ENCODE measurements at regions not wholly inside any gene's neighbourhood (a gene's known extent, or its start where the extent isn't known, plus 50 kb on each side); places are given as distances from the start of the nearest gene placed in this dataset.

DNA sequence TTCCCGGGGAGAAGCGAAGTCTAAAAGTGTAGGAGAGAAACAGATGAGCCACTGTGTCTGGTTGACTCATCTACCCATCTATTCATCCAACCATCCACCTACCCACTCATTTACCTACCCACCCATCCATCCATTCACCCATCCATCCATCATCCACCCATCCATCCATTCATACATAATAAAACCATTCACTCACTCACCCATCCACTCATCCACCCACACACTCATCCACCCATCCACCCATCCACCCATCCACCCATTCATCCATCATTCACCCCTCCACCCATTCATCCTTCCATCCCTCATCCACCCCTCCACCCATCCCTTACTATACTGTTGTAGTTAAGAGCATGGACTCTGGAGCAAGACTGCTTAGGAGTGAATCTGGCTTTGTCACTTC, 136.4 kb upstream of the ATP2B2 start:
- H3F3A ChIP-seq (ENCODE audit: insufficient read depth) = no peaks in the 10 kb centered on the region
- H3K36me3 ChIP-seq (ENCODE audit: low read length) = no peaks in the 10 kb centered on the region
- H3K27ac ChIP-seq (ENCODE audit: low read depth, low read length) = no peak overlapping the region
- H2AFZ ChIP-seq (ENCODE audit: low read depth, low read length, severe bottlenecking) = no peak overlapping the region
- no peaks in the 10 kb centered on the region for H3K27me3 ChIP-seq (ENCODE audit: low read length)
- no peak overlapping the region for H3K4me3 ChIP-seq (ENCODE audit: insufficient read depth, low read length, poor library complexity, severe bottlenecking)
- no peak overlapping the region for H3K4me2 ChIP-seq (ENCODE audit: low read depth, low read length, poor library complexity, severe bottlenecking)
- TF ChIP-seq, protein P1, sequence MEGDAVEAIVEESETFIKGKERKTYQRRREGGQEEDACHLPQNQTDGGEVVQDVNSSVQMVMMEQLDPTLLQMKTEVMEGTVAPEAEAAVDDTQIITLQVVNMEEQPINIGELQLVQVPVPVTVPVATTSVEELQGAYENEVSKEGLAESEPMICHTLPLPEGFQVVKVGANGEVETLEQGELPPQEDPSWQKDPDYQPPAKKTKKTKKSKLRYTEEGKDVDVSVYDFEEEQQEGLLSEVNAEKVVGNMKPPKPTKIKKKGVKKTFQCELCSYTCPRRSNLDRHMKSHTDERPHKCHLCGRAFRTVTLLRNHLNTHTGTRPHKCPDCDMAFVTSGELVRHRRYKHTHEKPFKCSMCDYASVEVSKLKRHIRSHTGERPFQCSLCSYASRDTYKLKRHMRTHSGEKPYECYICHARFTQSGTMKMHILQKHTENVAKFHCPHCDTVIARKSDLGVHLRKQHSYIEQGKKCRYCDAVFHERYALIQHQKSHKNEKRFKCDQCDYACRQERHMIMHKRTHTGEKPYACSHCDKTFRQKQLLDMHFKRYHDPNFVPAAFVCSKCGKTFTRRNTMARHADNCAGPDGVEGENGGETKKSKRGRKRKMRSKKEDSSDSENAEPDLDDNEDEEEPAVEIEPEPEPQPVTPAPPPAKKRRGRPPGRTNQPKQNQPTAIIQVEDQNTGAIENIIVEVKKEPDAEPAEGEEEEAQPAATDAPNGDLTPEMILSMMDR (IDR thresholded peaks at IDR 0.05; ENCODE audit: insufficient read depth, low read length, poor library complexity, severe bottlenecking) = no peak
- no peak for TF ChIP-seq EZH2phosphoT487 (conservative IDR thresholded peaks at IDR 0.05; ENCODE audit: low read length)
- no peaks in the 10 kb centered on the region for H4K20me1 ChIP-seq (ENCODE audit: low read depth, low read length)
- H3K9ac ChIP-seq (ENCODE audit: low read length) = no peak overlapping the region
- H3K9me2 ChIP-seq (replicated peaks; ENCODE audit: insufficient read depth, low read length) = no peaks in the 10 kb centered on the region
- no peaks in the 10 kb centered on the region for H3K79me2 ChIP-seq (ENCODE audit: insufficient read depth, low read length)
- H3K9me3 ChIP-seq (ENCODE audit: insufficient read depth, low read length) = no peaks in the 10 kb centered on the region

- Histone ChIP-seq H3K4me3 (ENCODE audit: insufficient read depth, low read length, poor library complexity, severe bottlenecking) (no peak overlapping the region), H3K79me2 (ENCODE audit: insufficient read depth, low read length) (no peaks in the 10 kb centered on the region), H3K9me3 (ENCODE audit: insufficient read depth, low read length) (no peaks in the 10 kb centered on the region), H3K27ac (ENCODE audit: low read depth, low read length) (no peak overlapping the region), H3K27me3 (ENCODE audit: low read length) (no peaks in the 10 kb centered on the region), H3K9ac (ENCODE audit: low read length) (no peak overlapping the region), H3K9me2 (replicated peaks; ENCODE audit: insufficient read depth, low read length) (no peaks in the 10 kb centered on the region), H4K20me1 (ENCODE audit: low read depth, low read length) (no peaks in the 10 kb centered on the region), H2AFZ (ENCODE audit: low read depth, low read length, severe bottlenecking) (no peak overlapping the region), H3F3A (ENCODE audit: insufficient read depth) (no peaks in the 10 kb centered on the region), H3K36me3 (ENCODE audit: low read length) (no peaks in the 10 kb centered on the region), H3K4me2 (ENCODE audit: low read depth, low read length, poor library complexity, severe bottlenecking) (no peak overlapping the region)
- TF ChIP-seq, protein P1 (IDR thresholded peaks at IDR 0.05; ENCODE audit: insufficient read depth, low read length, poor library complexity, severe bottlenecking) = no peak
- TF ChIP-seq EZH2phosphoT487 (conservative IDR thresholded peaks at IDR 0.05; ENCODE audit: low read length) = no peak
Measured at GRCh38 chr3:10644189-10644588, 138.8 kb upstream of the ATP2B2 start.

DNA sequence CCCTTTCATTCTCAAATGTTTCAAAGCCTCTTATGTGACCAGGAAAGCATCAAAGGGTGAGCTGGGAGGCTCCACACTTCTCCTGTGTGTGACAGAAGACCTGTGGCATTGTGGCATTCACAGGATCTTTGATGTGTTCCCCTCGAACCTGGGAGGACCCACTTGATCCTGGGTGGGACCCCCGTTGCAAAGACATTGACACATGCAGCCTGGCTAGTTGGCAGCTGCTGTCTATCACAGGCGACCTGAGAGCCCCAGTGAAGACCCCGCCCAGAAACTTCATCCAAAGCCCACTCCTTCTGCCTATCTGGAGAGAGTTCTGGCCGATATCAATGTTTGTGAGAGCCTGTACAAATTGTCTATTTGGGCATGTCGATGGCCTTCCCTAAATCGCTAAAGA, 140.4 kb upstream of the ATP2B2 start:
- Histone ChIP-seq H3K36me3 (ENCODE audit: low read length) (no peaks in the 10 kb centered on the region), H3K9me2 (replicated peaks; ENCODE audit: insufficient read depth, low read length) (no peaks in the 10 kb centered on the region), H3K27ac (ENCODE audit: low read depth, low read length) (no peak overlapping the region)

More for the DNA sequence above, 140.4 kb upstream of the ATP2B2 start:
- Histone ChIP-seq H3K4me3 (ENCODE audit: insufficient read depth, low read length, poor library complexity, severe bottlenecking) (no peak overlapping the region), H3K9me3 (ENCODE audit: insufficient read depth, low read length) (no peaks in the 10 kb centered on the region), H3K27me3 (ENCODE audit: low read length) (no peaks in the 10 kb centered on the region), H3K79me2 (ENCODE audit: insufficient read depth, low read length) (no peaks in the 10 kb centered on the region), H3K9ac (ENCODE audit: low read length) (no peak overlapping the region), H3F3A (ENCODE audit: insufficient read depth) (no peaks in the 10 kb centered on the region), H2AFZ (ENCODE audit: low read depth, low read length, severe bottlenecking) (no peak overlapping the region), H4K20me1 (ENCODE audit: low read depth, low read length) (no peaks in the 10 kb centered on the region), H3K4me2 (ENCODE audit: low read depth, low read length, poor library complexity, severe bottlenecking) (no peak overlapping the region)
- TF ChIP-seq, protein P1 (IDR thresholded peaks at IDR 0.05; ENCODE audit: insufficient read depth, low read length, poor library complexity, severe bottlenecking) = no peak
- TF ChIP-seq EZH2phosphoT487 (conservative IDR thresholded peaks at IDR 0.05; ENCODE audit: low read length) = no peak

Data from SU-DHL-6 (cell line).